ENCODE measurements at regions not wholly inside any gene's neighbourhood (a gene's known extent, or its start where the extent isn't known, plus 50 kb on each side); places are given as distances from the start of the nearest gene placed in this dataset.

- TF ChIP-seq CTCF (IDR thresholded peaks at IDR 0.05) (no peak), POLR2AphosphoS5 (IDR thresholded peaks at IDR 0.05) (no peak)
Observed at GRCh38 chr9:129323999-129324553, 146.0 kb upstream of the IER5L start.
